ENCODE measurements at regions not wholly inside any gene's neighbourhood (a gene's known extent, or its start where the extent isn't known, plus 50 kb on each side); places are given as distances from the start of the nearest gene placed in this dataset.
"Not testable (repeated sequence)": the region's sequence is repeated elsewhere in the genome, so short reads cannot be mapped to it uniquely, and the experiment has no call there.

GRCh38 chr3:197618408-197618807 lies 62.6 kb upstream of the BDH1 start:
- ATAC-seq; H3K4me1 Mint-ChIP-seq; CTCF ChIA-PET; H3K27ac Mint-ChIP-seq; H3K27me3 Mint-ChIP-seq; H3K9me3 Mint-ChIP-seq (ENCODE audit: low read depth); H3K4me3 Mint-ChIP-seq; DNase-seq: not testable (repeated sequence)
- peaks cover 71% of the 10 kb centered on the region for H3K36me3 Mint-ChIP-seq

GRCh38 chr3:197615430-197615829 lies 59.7 kb upstream of the BDH1 start:
- Mint-ChIP-seq H3K27ac (no peak overlapping the region), H3K4me1 (peaks cover 15% of the 10 kb centered on the region), H3K9me3 (ENCODE audit: low read depth) (peaks cover 9% of the 10 kb centered on the region), H3K4me3 (no peak overlapping the region), H3K27me3 (no peaks in the 10 kb centered on the region), H3K36me3 (peaks cover 75% of the 10 kb centered on the region)
- CTCF ChIA-PET, result interaction anchor here (0.7 kb wide), 1 partner anchor 16 kb away, joined by 3 read pairs; no protein-coding TSS in a partner anchor
- DNase-seq (no peak), ATAC-seq (no peak)

DNA sequence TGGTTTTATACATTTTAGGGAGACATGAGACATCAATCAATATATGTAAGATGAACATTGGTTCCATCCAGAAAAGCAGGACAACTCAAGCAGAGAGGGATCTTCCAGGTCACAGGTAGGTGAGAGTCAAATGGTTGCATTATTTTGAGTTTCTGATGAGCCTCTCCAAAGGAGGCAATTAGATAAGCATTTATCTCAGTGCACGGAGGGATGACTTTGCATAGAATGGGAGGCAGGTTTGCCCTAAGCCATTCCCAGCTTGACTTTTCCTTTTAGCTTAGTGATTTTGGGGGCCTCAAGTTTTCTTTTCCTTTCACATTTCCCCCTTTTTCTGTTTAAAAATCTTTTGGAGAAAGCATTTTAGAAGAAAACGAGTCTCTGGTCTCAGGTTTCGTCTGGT lies 58.4 kb upstream of the BDH1 start:
- Mint-ChIP-seq H3K9me3 (ENCODE audit: low read depth) (peaks cover 10% of the 10 kb centered on the region), H3K36me3 (peaks cover 76% of the 10 kb centered on the region), H3K4me1 (peaks cover 15% of the 10 kb centered on the region)
- not testable (repeated sequence) for H3K27me3 Mint-ChIP-seq, H3K4me3 Mint-ChIP-seq, DNase-seq, ATAC-seq, H3K27ac Mint-ChIP-seq
- CTCF ChIA-PET, result interaction anchor here (0.9 to 8.5 kb wide), 3 partner anchors 9 to 16 kb away, joined by 3 to 57 read pairs (median 4); no protein-coding TSS in a partner anchor

- H3K36me3 Mint-ChIP-seq, result peaks cover 75% of the 10 kb centered on the region
- H3K27me3 Mint-ChIP-seq, result no peaks in the 10 kb centered on the region
- CTCF ChIA-PET, result interaction anchor here (0.7 to 8.5 kb wide), 3 partner anchors 8 to 388 kb away, joined by 3 to 57 read pairs (median 4); no protein-coding TSS in a partner anchor
- H3K27ac Mint-ChIP-seq, result peak overlapping the region; percentile 66
- peak; percentile 82 for ATAC-seq
- peaks cover 15% of the 10 kb centered on the region for H3K4me1 Mint-ChIP-seq
- H3K4me3 Mint-ChIP-seq, result no peak overlapping the region
- DNase-seq, result no peak
- peaks cover 10% of the 10 kb centered on the region for H3K9me3 Mint-ChIP-seq (ENCODE audit: low read depth)
Measured at GRCh38 chr3:197613199-197613598, 57.4 kb upstream of the BDH1 start.

DNA sequence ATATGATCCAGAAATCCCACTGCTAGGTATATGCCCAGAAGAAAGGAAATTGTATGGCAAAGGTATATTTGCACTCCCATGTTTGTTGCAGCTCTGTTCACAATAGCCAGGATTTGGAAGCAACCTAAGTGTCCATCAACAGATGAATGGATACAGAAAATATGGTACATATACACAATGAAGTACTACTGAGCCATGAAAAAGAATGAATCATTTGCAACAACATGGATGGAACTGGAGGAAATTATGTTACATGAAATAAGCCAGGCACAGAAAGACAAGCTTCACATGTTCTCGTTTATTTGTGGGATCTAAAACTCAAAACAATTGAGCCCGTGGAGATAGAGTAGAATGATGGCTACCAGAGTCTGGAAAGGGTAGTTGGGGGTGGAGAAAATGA lies 55.5 kb upstream of the BDH1 start:
- CTCF ChIA-PET, result interaction anchor here (8.5 kb wide), 1 partner anchor 13 kb away, joined by 57 read pairs; no protein-coding TSS in a partner anchor
- H3K27me3 Mint-ChIP-seq, result no peaks in the 10 kb centered on the region
- peaks cover 8% of the 10 kb centered on the region for H3K9me3 Mint-ChIP-seq (ENCODE audit: low read depth)
- no peak overlapping the region for H3K4me3 Mint-ChIP-seq
- H3K4me1 Mint-ChIP-seq, result peaks cover 15% of the 10 kb centered on the region
- ATAC-seq, result no peak
- peaks cover 74% of the 10 kb centered on the region for H3K36me3 Mint-ChIP-seq
- no peak overlapping the region for H3K27ac Mint-ChIP-seq
- DNase-seq, result no peak

DNA sequence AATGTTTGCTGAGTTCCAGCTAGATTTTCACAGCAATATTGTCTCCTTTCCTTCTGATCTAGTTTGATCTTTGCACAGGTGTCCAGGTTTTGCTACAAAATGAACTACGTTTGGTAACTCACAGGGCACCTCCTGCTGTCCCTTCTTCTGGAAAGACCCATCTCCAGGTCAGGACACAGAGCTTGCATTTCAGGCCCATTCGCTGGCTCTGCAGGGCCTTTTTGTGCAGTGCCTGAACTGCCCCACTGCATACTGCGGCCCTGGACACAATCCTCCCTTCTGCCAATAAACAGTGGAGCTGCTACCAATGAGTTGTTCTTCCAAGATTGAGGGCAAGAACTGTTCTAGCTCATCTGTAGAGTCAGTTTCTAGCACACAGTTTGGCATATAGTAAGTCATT lies 50.7 kb upstream of the BDH1 start:
- CTCF ChIA-PET, result interaction anchor here (1.0 to 8.5 kb wide), 2 partner anchors 8 to 11 kb away, joined by 3 to 57 read pairs; no protein-coding TSS in a partner anchor
- no peak overlapping the region for H3K27ac Mint-ChIP-seq
- peaks cover 41% of the 10 kb centered on the region for H3K36me3 Mint-ChIP-seq
- H3K4me1 Mint-ChIP-seq, result peaks cover 2% of the 10 kb centered on the region
- DNase-seq (no peak), ATAC-seq (no peak)
- H3K27me3 Mint-ChIP-seq, result no peaks in the 10 kb centered on the region
- H3K4me3 Mint-ChIP-seq, result no peak overlapping the region
- H3K9me3 Mint-ChIP-seq (ENCODE audit: low read depth), result peaks cover 2% of the 10 kb centered on the region

Measured in activated CD8-positive, alpha-beta memory T cell treated with anti-CD3 and anti-CD28 coated beads, Interleukin-2, amount 10 ng/mL, durations not matched to agents 7 days and 5 days (primary cell).